IMR-90 (cell line): ENCODE measurements at regions not wholly inside any gene's neighbourhood (a gene's known extent, or its start where the extent isn't known, plus 50 kb on each side); places are given as distances from the start of the nearest gene placed in this dataset.

ENCODE experiments used
- ATAC-seq: fragments of 200-7000 bp; cut with Tn5 transposase; 2 replicates; pipeline ENCODE4 v1.9.1; 2020; ENCODE audit warnings: low read depth, mild to moderate bottlenecking, moderate library complexity
- BruUV-seq: library from RNA; stranded (reverse); fragments of 400-500 nt; replicated peaks from 2 replicates; lab custom pipeline; 2021; lab: Mats Ljungman, UMichigan
- CTCF ChIA-PET: fragments of 300-600 bp; formaldehyde crosslinking; extraction: SDS; loops from one replicate; lab custom pipeline; 2021; ENCODE audit warnings: antibody characterized with exemption; lab: Yijun Ruan, JAX
- POLR2A ChIA-PET: fragments of 300-600 bp; sonication (Branson Sonifier 250); formaldehyde crosslinking; loops from one replicate; lab custom pipeline; 2022; ENCODE audit warnings: antibody characterized with exemption; ENCODE audit not compliant: unreplicated experiment; lab: Charles Lee
- DNase-seq: peaks from one replicate; pipeline ENCODE4 v3.0.0; 2013
- H2AFZ ChIP-seq: replicated peaks from 2 replicates; pipeline ENCODE3; 2013; ENCODE audit warnings: low read length, mild to moderate bottlenecking; ENCODE audit not compliant: poor library complexity
- H2AK5ac ChIP-seq: 2 replicates; pipeline ENCODE4 v1.6.1; 2013; ENCODE audit warnings: low read depth, low read length, inconsistent platforms
- H2AK9ac ChIP-seq: replicated peaks from 2 replicates; pipeline ENCODE3; 2013; ENCODE audit warnings: mild to moderate bottlenecking, low read depth, low read length, moderate library complexity; ENCODE audit not compliant: poor library complexity
- H2BK120ac ChIP-seq: 2 replicates; pipeline ENCODE4 v1.6.1; 2013; ENCODE audit warnings: low read depth, low read length, inconsistent platforms
- H2BK15ac ChIP-seq: 3 replicates; pipeline ENCODE4 v1.6.1; 2013; ENCODE audit warnings: low read depth, low read length, inconsistent platforms
- H2BK20ac ChIP-seq: 2 replicates; pipeline ENCODE4 v1.6.1; 2013; ENCODE audit warnings: low read depth, mild to moderate bottlenecking, inconsistent platforms, low read length, moderate library complexity
- H2BK5ac ChIP-seq: 2 replicates; pipeline ENCODE4 v1.6.1; 2013; ENCODE audit warnings: mild to moderate bottlenecking, low read depth, low read length, inconsistent platforms; ENCODE audit not compliant: poor library complexity, severe bottlenecking
- H3K14ac ChIP-seq: replicated peaks from 2 replicates; pipeline ENCODE4 v1.6.1; 2013; ENCODE audit warnings: low read depth, low read length, inconsistent platforms
- H3K18ac ChIP-seq: 2 replicates; pipeline ENCODE4 v1.6.1; 2013; ENCODE audit warnings: low read depth, low read length, control low read depth
- H3K23ac ChIP-seq: 2 replicates; pipeline ENCODE4 v1.6.1; 2013; ENCODE audit warnings: low read depth, low read length, inconsistent platforms
- H3K27ac ChIP-seq: 2 replicates; pipeline ENCODE4 v1.5.1; 2013; ENCODE audit warnings: mild to moderate bottlenecking, control low read depth, low read length; ENCODE audit not compliant: insufficient read depth
- H3K27me3 ChIP-seq: 2 replicates; pipeline ENCODE4 v1.6.1; 2013; ENCODE audit warnings: low read length; ENCODE audit not compliant: control insufficient read depth, insufficient read depth
- H3K36me3 ChIP-seq: 2 replicates; pipeline ENCODE4 v1.6.1; 2013; ENCODE audit warnings: low read length, mixed read lengths; ENCODE audit not compliant: control insufficient read depth, insufficient read depth
- H3K4ac ChIP-seq: 2 replicates; pipeline ENCODE4 v1.6.1; 2013; ENCODE audit warnings: low read depth, low read length, inconsistent platforms
- H3K4me1 ChIP-seq: 2 replicates; pipeline ENCODE4 v1.6.1; 2013; ENCODE audit warnings: low read length, mixed read lengths; ENCODE audit not compliant: control insufficient read depth, insufficient read depth
- H3K4me2 ChIP-seq: 2 replicates; pipeline ENCODE4 v1.6.1; 2013; ENCODE audit warnings: low read depth, mild to moderate bottlenecking, control low read depth, low read length, moderate library complexity
- H3K4me3 ChIP-seq: 2 replicates; pipeline ENCODE4 v1.5.1; 2013; ENCODE audit warnings: low read depth, mild to moderate bottlenecking, control low read depth, low read length, moderate library complexity; ENCODE audit not compliant: insufficient read depth
- H3K56ac ChIP-seq: 2 replicates; pipeline ENCODE4 v1.6.1; 2013; ENCODE audit warnings: low read length, inconsistent platforms; ENCODE audit not compliant: insufficient read depth; ENCODE audit errors: extremely low read depth
- H3K79me1 ChIP-seq, 2 experiments: 2 replicates each; pipeline ENCODE4 v1.6.1; 2013; ENCODE audit warnings: low read length in 2 of 2, inconsistent platforms in 1 of 2, low read depth in 1 of 2
- H3K9ac ChIP-seq: 2 replicates; pipeline ENCODE4 v1.6.1; 2013; ENCODE audit warnings: low read depth, low read length, control low read depth
- H3K9me1 ChIP-seq: 2 replicates; pipeline ENCODE4 v1.6.1; 2013; ENCODE audit warnings: low read length, inconsistent platforms; ENCODE audit not compliant: insufficient read depth
- H3K9me3 ChIP-seq: 2 replicates; pipeline ENCODE4 v1.6.1; 2013; ENCODE audit warnings: low read length; ENCODE audit not compliant: control insufficient read depth, insufficient read depth
- H4K20me1 ChIP-seq: 2 replicates; pipeline ENCODE4 v1.6.1; 2013; ENCODE audit warnings: low read length, inconsistent platforms; ENCODE audit not compliant: insufficient read depth
- H4K5ac ChIP-seq: 2 replicates; pipeline ENCODE4 v1.6.1; 2013; ENCODE audit warnings: mild to moderate bottlenecking, low read depth, low read length, control low read depth
- H4K8ac ChIP-seq, 2 experiments: 2 replicates each; pipeline ENCODE4 v1.6.1; 2013; ENCODE audit warnings: low read depth in 2 of 2, low read length in 2 of 2, control low read depth in 1 of 2, inconsistent platforms in 1 of 2
- H4K91ac ChIP-seq: 2 replicates; pipeline ENCODE4 v1.6.1; 2013; ENCODE audit warnings: low read depth, low read length, inconsistent platforms; ENCODE audit not compliant: insufficient read depth
- ELK1 ChIP-seq: fragments of 150-350 bp; IDR thresholded peaks from 2 replicates; pipeline ENCODE4 v1.6.1; 2016; ENCODE audit warnings: low read depth, mild to moderate bottlenecking, low read length, moderate library complexity, borderline replicate concordance
- FOS ChIP-seq: fragments of 150-350 bp; IDR thresholded peaks from 2 replicates; pipeline ENCODE4 v1.6.1; 2016; ENCODE audit warnings: low read depth, low read length
- MAFK ChIP-seq: IDR thresholded peaks from 2 replicates; pipeline ENCODE4 v1.6.1; 2012; ENCODE audit warnings: low read depth, low read length, improper control_type of control experiment
- MAZ ChIP-seq: IDR thresholded peaks from 2 replicates; pipeline ENCODE4 v1.6.1; 2012; ENCODE audit warnings: low read depth, mild to moderate bottlenecking, low read length, improper control_type of control experiment, moderate library complexity, borderline replicate concordance
- RFX5 ChIP-seq: IDR thresholded peaks from 2 replicates; pipeline ENCODE4 v1.8.0; 2012; ENCODE audit warnings: low read depth, mild to moderate bottlenecking, low read length, moderate library complexity
- USF2 ChIP-seq: fragments of 150-350 bp; IDR thresholded peaks from 2 replicates; pipeline ENCODE4 v1.6.1; 2017; ENCODE audit warnings: mild to moderate bottlenecking, antibody characterized with exemption, low read length, low read depth
- WGBS, 2 experiments: methylation state at CpG; one replicate each; pipeline versions ENCODE4 v1.1.5 to v1.1.7; 2013; ENCODE audit warnings: missing lambda C conversion rate in 2 of 2; ENCODE audit not compliant: insufficient read length in 1 of 2; ENCODE audit errors: extremely low coverage in 2 of 2; 5-methylcytosine and 5-hydroxymethylcytosine counted together
- dilution Hi-C: fragments of 300-500 bp; cut with HindIII; formaldehyde crosslinking; loops from one replicate; pipeline ENCODE4 v1.14.3; 2018; ENCODE audit warnings: low sequenced_read_pairs; ENCODE audit not compliant: unreplicated experiment
- in situ Hi-C: fragments of 300-500 bp; cut with MboI; formaldehyde crosslinking; loops from 3 replicates; pipeline ENCODE4 v1.14.3; 2019; ENCODE audit warnings: low sequenced_read_pairs, inconsistent platforms, mixed read lengths
- intact Hi-C: fragments of 100-400 bp; cut with micrococcal nuclease; formaldehyde crosslinking; loops from 2 replicates; pipeline ENCODE4 v1.10.0; 2022

GRCh38 chr2:236404346-236404745 is 140.1 kb upstream of the ASB18 start:
- CTCF ChIA-PET, result no interaction called here
- Histone ChIP-seq H3K27me3 (no peaks in the 10 kb centered on the region), H3K23ac (no peak overlapping the region), H2AK9ac (no peak overlapping the region), H2AFZ (no peak overlapping the region), H4K20me1 (no peaks in the 10 kb centered on the region), H4K8ac (no peak overlapping the region), H2BK5ac (no peak overlapping the region), H3K4me1 (no peaks in the 10 kb centered on the region), H3K27ac (no peak overlapping the region), H2BK120ac (no peak overlapping the region), H3K14ac (no peak overlapping the region), H2BK20ac (no peak overlapping the region), H3K4ac (no peak overlapping the region), H4K91ac (no peak overlapping the region), H3K4me3 (no peak overlapping the region), H3K36me3 (no peaks in the 10 kb centered on the region), H3K18ac (no peak overlapping the region), H4K5ac (no peak overlapping the region), H3K4me2 (no peak overlapping the region), H3K9me3 (peaks cover 17% of the 10 kb centered on the region), H3K9me1 (no peaks in the 10 kb centered on the region), H2BK15ac (no peak overlapping the region), H3K9ac (no peak overlapping the region), H3K56ac (no peak overlapping the region), H3K79me1 (no peaks in the 10 kb centered on the region), H2AK5ac (no peak overlapping the region)
- 50% methylated on average over 4 of the region's 6 CpGs; no CpG with 5 or more reads in 1 of the 2 experiments for WGBS, 2 experiments
- dilution Hi-C loops (no loop called here), in situ Hi-C loops (no loop called here), intact Hi-C loops (no loop called here)
- BruUV-seq, result no TSS peak
- TF ChIP-seq MAZ, result no peak
- no peak for TF ChIP-seq ELK1
- no peak for TF ChIP-seq MAFK
- TF ChIP-seq USF2, result no peak
- no peak for TF ChIP-seq RFX5
- TF ChIP-seq FOS, result no peak
- no peak for ATAC-seq
- POLR2A ChIA-PET, result no interaction called here
- no peak for DNase-seq
